HEK293 (cell line): ENCODE measurements at regions not wholly inside any gene's neighbourhood (a gene's known extent, or its start where the extent isn't known, plus 50 kb on each side); places are given as distances from the start of the nearest gene placed in this dataset.

Experiments used
- CTCF ChIA-PET: fragments of 350-600 bp; formaldehyde crosslinking; extraction: SDS; loops from one replicate; lab custom pipeline; 2021; ENCODE audit warnings: antibody characterized with exemption; lab: Yijun Ruan, JAX
- POLR2A ChIA-PET: fragments of 300-600 bp; formaldehyde crosslinking; extraction: SDS; loops from one replicate; lab custom pipeline; 2020; ENCODE audit warnings: antibody characterized with exemption, inconsistent platforms; lab: Yijun Ruan, JAX
- H3K27ac ChIP-seq: fragments of 200-500 bp; sonication (Bioruptor generic); 2 replicates; pipeline ENCODE4 v1.5.1; 2014; ENCODE audit warnings: low read depth, low read length, control low read depth, inconsistent platforms; ENCODE audit errors: extremely low read depth
- H3K36me3 ChIP-seq, 2 experiments: fragments of 200-500 bp in 1 of 2; sonication (Bioruptor generic) in 1 of 2; 1 replicate in 1 of 2; 2 replicates in 1 of 2; pipeline ENCODE4 v1.5.1; 2014 to 2017; ENCODE audit warnings: inconsistent platforms in 2 of 2, low read length in 2 of 2; ENCODE audit not compliant: control insufficient read depth in 2 of 2, insufficient read depth in 1 of 2
- H3K4me1 ChIP-seq: fragments of 200-500 bp; sonication (Bioruptor generic); 2 replicates; pipeline ENCODE4 v1.5.1; 2014; ENCODE audit warnings: mild to moderate bottlenecking, low read length, inconsistent platforms; ENCODE audit not compliant: control insufficient read depth, insufficient read depth
- H3K4me3 ChIP-seq: 2 replicates; pipeline ENCODE4 v1.5.1; 2011; ENCODE audit warnings: low read depth, mild to moderate bottlenecking, control low read depth, low read length, moderate library complexity
- H3K9me3 ChIP-seq: fragments of 200-500 bp; sonication (Bioruptor generic); 2 replicates; pipeline ENCODE4 v1.5.1; 2014; ENCODE audit warnings: low read depth, low read length, inconsistent platforms; ENCODE audit not compliant: control insufficient read depth, insufficient read depth
- EGR2 ChIP-seq: fragments of 450-650 bp; formaldehyde crosslinking; IDR thresholded peaks from 2 replicates; pipeline ENCODE4 v1.5.1; 2016; ENCODE audit warnings: low read depth, missing biosample characterization, missing genetic modification characterization
- HOXC10 ChIP-seq: sonication (generic); formaldehyde crosslinking; IDR thresholded peaks from 2 replicates; pipeline ENCODE4 v1.8.1; 2023; ENCODE audit warnings: mild to moderate bottlenecking, missing genetic modification reagents
- MEIS1 ChIP-seq: sonication (generic); formaldehyde crosslinking; IDR thresholded peaks from 2 replicates; pipeline ENCODE4 v1.8.1; 2022; ENCODE audit warnings: missing genetic modification reagents, mild to moderate bottlenecking, borderline replicate concordance
- OSR2 ChIP-seq: fragments of 450-650 bp; formaldehyde crosslinking; IDR thresholded peaks from 2 replicates; pipeline ENCODE4 v1.5.1; 2016; ENCODE audit warnings: missing biosample characterization, missing genetic modification characterization
- SP2 ChIP-seq: fragments of 450-650 bp; formaldehyde crosslinking; IDR thresholded peaks from 2 replicates; pipeline ENCODE4 v1.5.1; 2016; ENCODE audit warnings: missing biosample characterization, missing genetic modification characterization
- ZFHX2 ChIP-seq: fragments of 450-650 bp; formaldehyde crosslinking; conservative IDR thresholded peaks from 2 replicates; pipeline ENCODE4 v1.5.1; 2016; ENCODE audit warnings: missing biosample characterization, missing genetic modification characterization
- ZNF2 ChIP-seq: fragments of 450-650 bp; formaldehyde crosslinking; IDR thresholded peaks from 2 replicates; pipeline ENCODE4 v1.5.1; 2016; ENCODE audit warnings: missing biosample characterization, missing genetic modification characterization
- ZNF214 ChIP-seq: fragments of 450-650 bp; formaldehyde crosslinking; IDR thresholded peaks from 2 replicates; pipeline ENCODE4 v1.5.1; 2017; ENCODE audit warnings: missing biosample characterization, mild to moderate bottlenecking, missing genetic modification characterization, borderline replicate concordance
- ZNF341 ChIP-seq: fragments of 450-650 bp; formaldehyde crosslinking; IDR thresholded peaks from 2 replicates; pipeline ENCODE4; 2016; ENCODE audit warnings: low read depth, missing biosample characterization, missing genetic modification characterization
- ZNF423 ChIP-seq: fragments of 450-650 bp; formaldehyde crosslinking; IDR thresholded peaks from 2 replicates; pipeline ENCODE4 v1.5.1; 2016; ENCODE audit warnings: missing biosample characterization, missing genetic modification characterization
- ZNF530 ChIP-seq: fragments of 450-650 bp; formaldehyde crosslinking; IDR thresholded peaks from 2 replicates; pipeline ENCODE4 v1.5.1; 2016; ENCODE audit warnings: low read depth, missing biosample characterization, missing genetic modification characterization
- ZNF555 ChIP-seq: fragments of 450-650 bp; formaldehyde crosslinking; conservative IDR thresholded peaks from 2 replicates; pipeline ENCODE4 v1.5.1; 2017; ENCODE audit warnings: missing biosample characterization, mild to moderate bottlenecking, missing genetic modification characterization, inconsistent platforms
- ZNF621 ChIP-seq: fragments of 450-650 bp; formaldehyde crosslinking; IDR thresholded peaks from 2 replicates; pipeline ENCODE4 v1.5.1; 2017; ENCODE audit warnings: missing biosample characterization, missing genetic modification characterization
- ZNF768 ChIP-seq: fragments of 450-650 bp; formaldehyde crosslinking; IDR thresholded peaks from 2 replicates; pipeline ENCODE4 v1.5.1; 2018; ENCODE audit warnings: missing biosample characterization, mild to moderate bottlenecking, missing genetic modification characterization
- ZNF792 ChIP-seq: fragments of 450-650 bp; formaldehyde crosslinking; IDR thresholded peaks from 2 replicates; pipeline ENCODE4 v1.5.1; 2016; ENCODE audit warnings: missing biosample characterization, missing genetic modification characterization
- TF ChIP-seq, protein P1 (sequence below): fragments of 450-650 bp; formaldehyde crosslinking; IDR thresholded peaks from 2 replicates; pipeline ENCODE4 v1.5.1; 2016; ENCODE audit warnings: missing biosample characterization, missing genetic modification characterization
- TF ChIP-seq, protein P2 (sequence below): fragments of 450-650 bp; formaldehyde crosslinking; conservative IDR thresholded peaks from 2 replicates; pipeline ENCODE4 v1.5.1; 2016; ENCODE audit warnings: low read depth, missing biosample characterization, missing genetic modification characterization
- TF ChIP-seq, protein P3 (sequence below): fragments of 450-650 bp; formaldehyde crosslinking; IDR thresholded peaks from 2 replicates; pipeline ENCODE4 v1.5.1; 2017; ENCODE audit warnings: missing biosample characterization, missing genetic modification characterization
- TF ChIP-seq, protein P4 (sequence below): fragments of 450-650 bp; formaldehyde crosslinking; IDR thresholded peaks from 2 replicates; pipeline ENCODE4 v1.5.0; 2017; ENCODE audit warnings: missing biosample characterization, missing genetic modification characterization, borderline replicate concordance
- TF ChIP-seq, protein P5 (sequence below): fragments of 450-650 bp; formaldehyde crosslinking; IDR thresholded peaks from 2 replicates; pipeline ENCODE4 v1.5.1; 2016; ENCODE audit warnings: missing biosample characterization, missing genetic modification characterization
- TF ChIP-seq, protein P6 (sequence below): sonication (generic); formaldehyde crosslinking; IDR thresholded peaks from 2 replicates; pipeline ENCODE4 v1.8.1; 2022; ENCODE audit warnings: mild to moderate bottlenecking, moderate library complexity, missing genetic modification reagents
- TF ChIP-seq, protein P7 (sequence below): fragments of 450-650 bp; IDR thresholded peaks from 2 replicates; pipeline ENCODE4 v1.5.1; 2018; ENCODE audit warnings: missing biosample characterization, missing genetic modification characterization
- TF ChIP-seq, protein P8 (sequence below): fragments of 450-650 bp; formaldehyde crosslinking; IDR thresholded peaks from 2 replicates; pipeline ENCODE4 v1.5.1; 2017; ENCODE audit warnings: missing biosample characterization, mild to moderate bottlenecking, missing genetic modification characterization, moderate library complexity

DNA sequence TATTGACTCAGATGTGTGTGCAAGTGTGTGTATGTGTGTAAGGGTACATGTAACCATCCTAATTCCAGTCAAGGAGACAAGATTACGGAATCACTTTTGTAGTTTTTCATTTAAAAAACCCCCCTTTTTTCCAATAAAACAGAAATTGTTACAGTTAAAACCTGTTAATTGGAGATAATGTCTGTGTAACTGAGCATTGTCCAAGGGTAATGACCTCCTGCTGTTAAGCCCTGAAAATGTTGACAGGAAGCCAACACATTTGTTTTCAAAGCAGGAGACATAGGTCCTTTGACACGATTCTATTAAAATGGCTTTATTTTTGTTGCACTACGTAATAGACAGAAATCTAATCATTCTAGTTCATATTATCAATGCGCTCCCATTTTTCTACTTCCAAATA, 457.3 kb upstream of the ARRDC3 start (continued):
- TF ChIP-seq, protein P1, sequence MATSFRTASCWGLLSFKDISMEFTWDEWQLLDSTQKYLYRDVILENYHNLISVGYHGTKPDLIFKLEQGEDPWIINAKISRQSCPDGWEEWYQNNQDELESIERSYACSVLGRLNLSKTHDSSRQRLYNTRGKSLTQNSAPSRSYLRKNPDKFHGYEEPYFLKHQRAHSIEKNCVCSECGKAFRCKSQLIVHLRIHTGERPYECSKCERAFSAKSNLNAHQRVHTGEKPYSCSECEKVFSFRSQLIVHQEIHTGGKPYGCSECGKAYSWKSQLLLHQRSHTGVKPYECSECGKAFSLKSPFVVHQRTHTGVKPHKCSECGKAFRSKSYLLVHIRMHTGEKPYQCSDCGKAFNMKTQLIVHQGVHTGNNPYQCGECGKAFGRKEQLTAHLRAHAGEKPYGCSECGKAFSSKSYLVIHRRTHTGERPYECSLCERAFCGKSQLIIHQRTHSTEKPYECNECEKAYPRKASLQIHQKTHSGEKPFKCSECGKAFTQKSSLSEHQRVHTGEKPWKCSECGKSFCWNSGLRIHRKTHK: no peak
- no peak for TF ChIP-seq ZNF341 (tag by site-specific recombination)
- TF ChIP-seq, protein P2, sequence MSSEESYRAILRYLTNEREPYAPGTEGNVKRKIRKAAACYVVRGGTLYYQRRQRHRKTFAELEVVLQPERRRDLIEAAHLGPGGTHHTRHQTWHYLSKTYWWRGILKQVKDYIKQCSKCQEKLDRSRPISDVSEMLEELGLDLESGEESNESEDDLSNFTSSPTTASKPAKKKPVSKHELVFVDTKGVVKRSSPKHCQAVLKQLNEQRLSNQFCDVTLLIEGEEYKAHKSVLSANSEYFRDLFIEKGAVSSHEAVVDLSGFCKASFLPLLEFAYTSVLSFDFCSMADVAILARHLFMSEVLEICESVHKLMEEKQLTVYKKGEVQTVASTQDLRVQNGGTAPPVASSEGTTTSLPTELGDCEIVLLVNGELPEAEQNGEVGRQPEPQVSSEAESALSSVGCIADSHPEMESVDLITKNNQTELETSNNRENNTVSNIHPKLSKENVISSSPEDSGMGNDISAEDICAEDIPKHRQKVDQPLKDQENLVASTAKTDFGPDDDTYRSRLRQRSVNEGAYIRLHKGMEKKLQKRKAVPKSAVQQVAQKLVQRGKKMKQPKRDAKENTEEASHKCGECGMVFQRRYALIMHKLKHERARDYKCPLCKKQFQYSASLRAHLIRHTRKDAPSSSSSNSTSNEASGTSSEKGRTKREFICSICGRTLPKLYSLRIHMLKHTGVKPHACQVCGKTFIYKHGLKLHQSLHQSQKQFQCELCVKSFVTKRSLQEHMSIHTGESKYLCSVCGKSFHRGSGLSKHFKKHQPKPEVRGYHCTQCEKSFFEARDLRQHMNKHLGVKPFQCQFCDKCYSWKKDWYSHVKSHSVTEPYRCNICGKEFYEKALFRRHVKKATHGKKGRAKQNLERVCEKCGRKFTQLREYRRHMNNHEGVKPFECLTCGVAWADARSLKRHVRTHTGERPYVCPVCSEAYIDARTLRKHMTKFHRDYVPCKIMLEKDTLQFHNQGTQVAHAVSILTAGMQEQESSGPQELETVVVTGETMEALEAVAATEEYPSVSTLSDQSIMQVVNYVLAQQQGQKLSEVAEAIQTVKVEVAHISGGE: no peak
- TF ChIP-seq OSR2 (tag by site-specific recombination): peak; percentile 17; the same call in 1 of the 2 replicates
- TF ChIP-seq ZNF792 (tag by site-specific recombination): no peak
- TF ChIP-seq ZFHX2 (tag by site-specific recombination): no peak
- no peak for TF ChIP-seq ZNF423
- TF ChIP-seq, protein P3, sequence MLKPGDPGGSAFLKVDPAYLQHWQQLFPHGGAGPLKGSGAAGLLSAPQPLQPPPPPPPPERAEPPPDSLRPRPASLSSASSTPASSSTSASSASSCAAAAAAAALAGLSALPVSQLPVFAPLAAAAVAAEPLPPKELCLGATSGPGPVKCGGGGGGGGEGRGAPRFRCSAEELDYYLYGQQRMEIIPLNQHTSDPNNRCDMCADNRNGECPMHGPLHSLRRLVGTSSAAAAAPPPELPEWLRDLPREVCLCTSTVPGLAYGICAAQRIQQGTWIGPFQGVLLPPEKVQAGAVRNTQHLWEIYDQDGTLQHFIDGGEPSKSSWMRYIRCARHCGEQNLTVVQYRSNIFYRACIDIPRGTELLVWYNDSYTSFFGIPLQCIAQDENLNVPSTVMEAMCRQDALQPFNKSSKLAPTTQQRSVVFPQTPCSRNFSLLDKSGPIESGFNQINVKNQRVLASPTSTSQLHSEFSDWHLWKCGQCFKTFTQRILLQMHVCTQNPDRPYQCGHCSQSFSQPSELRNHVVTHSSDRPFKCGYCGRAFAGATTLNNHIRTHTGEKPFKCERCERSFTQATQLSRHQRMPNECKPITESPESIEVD: peak; percentile 59
- no peak for TF ChIP-seq ZNF768 (tag by site-specific recombination)
- TF ChIP-seq ZNF530: no peak
- TF ChIP-seq, protein P4, sequence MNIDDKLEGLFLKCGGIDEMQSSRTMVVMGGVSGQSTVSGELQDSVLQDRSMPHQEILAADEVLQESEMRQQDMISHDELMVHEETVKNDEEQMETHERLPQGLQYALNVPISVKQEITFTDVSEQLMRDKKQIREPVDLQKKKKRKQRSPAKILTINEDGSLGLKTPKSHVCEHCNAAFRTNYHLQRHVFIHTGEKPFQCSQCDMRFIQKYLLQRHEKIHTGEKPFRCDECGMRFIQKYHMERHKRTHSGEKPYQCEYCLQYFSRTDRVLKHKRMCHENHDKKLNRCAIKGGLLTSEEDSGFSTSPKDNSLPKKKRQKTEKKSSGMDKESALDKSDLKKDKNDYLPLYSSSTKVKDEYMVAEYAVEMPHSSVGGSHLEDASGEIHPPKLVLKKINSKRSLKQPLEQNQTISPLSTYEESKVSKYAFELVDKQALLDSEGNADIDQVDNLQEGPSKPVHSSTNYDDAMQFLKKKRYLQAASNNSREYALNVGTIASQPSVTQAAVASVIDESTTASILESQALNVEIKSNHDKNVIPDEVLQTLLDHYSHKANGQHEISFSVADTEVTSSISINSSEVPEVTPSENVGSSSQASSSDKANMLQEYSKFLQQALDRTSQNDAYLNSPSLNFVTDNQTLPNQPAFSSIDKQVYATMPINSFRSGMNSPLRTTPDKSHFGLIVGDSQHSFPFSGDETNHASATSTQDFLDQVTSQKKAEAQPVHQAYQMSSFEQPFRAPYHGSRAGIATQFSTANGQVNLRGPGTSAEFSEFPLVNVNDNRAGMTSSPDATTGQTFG (tag by site-specific recombination): no peak
- no peak for TF ChIP-seq SP2 (tag by site-specific recombination)
- TF ChIP-seq, protein P5, sequence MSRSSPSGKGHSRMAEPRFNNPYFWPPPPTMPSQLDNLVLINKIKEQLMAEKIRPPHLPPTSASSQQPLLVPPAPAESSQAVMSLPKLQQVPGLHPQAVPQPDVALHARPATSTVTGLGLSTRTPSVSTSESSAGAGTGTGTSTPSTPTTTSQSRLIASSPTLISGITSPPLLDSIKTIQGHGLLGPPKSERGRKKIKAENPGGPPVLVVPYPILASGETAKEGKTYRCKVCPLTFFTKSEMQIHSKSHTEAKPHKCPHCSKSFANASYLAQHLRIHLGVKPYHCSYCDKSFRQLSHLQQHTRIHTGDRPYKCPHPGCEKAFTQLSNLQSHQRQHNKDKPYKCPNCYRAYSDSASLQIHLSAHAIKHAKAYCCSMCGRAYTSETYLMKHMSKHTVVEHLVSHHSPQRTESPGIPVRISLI (tag by site-specific recombination): no peak

DNA sequence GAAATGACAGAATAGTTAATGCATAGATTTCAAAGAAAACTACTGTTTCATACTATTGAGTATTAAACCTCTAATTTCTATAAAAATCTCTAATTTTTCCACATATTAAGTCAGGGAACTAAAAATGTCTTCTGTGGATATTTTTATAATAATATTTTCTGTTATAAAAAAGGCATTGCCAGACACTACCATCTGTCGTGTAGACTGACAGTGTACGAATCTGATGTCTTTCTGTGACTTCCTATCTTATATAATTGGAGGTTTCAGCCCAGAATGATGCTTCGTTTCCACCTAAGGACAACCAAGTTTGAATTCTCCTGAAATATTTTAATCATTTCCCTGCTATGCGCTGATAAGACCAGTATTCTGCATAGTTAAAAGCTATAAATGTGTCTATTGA, 456.6 kb upstream of the ARRDC3 start:
- Histone ChIP-seq H3K27ac (no peak overlapping the region), H3K36me3 (no peaks in the 10 kb centered on the region), H3K4me1 (peaks cover 10% of the 10 kb centered on the region), H3K9me3 (no peaks in the 10 kb centered on the region), H3K4me3 (no peak overlapping the region)
- CTCF ChIA-PET: no interaction called here
- POLR2A ChIA-PET: no interaction called here
- TF ChIP-seq ZNF555 (tag by site-specific recombination) (no peak), ZNF621 (tag by site-specific recombination) (no peak), ZNF214 (tag by site-specific recombination) (no peak), ZNF2 (tag by site-specific recombination) (no peak), HOXC10 (no peak), ZNF341 (tag by site-specific recombination) (no peak), MEIS1 (CRISPR knock-in tag) (no peak), EGR2 (tag by site-specific recombination) (no peak)
- TF ChIP-seq, protein P6, sequence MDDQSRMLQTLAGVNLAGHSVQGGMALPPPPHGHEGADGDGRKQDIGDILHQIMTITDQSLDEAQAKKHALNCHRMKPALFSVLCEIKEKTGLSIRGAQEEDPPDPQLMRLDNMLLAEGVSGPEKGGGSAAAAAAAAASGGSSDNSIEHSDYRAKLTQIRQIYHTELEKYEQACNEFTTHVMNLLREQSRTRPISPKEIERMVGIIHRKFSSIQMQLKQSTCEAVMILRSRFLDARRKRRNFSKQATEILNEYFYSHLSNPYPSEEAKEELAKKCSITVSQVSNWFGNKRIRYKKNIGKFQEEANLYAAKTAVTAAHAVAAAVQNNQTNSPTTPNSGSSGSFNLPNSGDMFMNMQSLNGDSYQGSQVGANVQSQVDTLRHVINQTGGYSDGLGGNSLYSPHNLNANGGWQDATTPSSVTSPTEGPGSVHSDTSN: no peak
- TF ChIP-seq, protein P7, sequence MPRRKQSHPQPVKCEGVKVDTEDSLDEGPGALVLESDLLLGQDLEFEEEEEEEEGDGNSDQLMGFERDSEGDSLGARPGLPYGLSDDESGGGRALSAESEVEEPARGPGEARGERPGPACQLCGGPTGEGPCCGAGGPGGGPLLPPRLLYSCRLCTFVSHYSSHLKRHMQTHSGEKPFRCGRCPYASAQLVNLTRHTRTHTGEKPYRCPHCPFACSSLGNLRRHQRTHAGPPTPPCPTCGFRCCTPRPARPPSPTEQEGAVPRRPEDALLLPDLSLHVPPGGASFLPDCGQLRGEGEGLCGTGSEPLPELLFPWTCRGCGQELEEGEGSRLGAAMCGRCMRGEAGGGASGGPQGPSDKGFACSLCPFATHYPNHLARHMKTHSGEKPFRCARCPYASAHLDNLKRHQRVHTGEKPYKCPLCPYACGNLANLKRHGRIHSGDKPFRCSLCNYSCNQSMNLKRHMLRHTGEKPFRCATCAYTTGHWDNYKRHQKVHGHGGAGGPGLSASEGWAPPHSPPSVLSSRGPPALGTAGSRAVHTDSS (tag by site-specific recombination): no peak
- TF ChIP-seq, protein P8, sequence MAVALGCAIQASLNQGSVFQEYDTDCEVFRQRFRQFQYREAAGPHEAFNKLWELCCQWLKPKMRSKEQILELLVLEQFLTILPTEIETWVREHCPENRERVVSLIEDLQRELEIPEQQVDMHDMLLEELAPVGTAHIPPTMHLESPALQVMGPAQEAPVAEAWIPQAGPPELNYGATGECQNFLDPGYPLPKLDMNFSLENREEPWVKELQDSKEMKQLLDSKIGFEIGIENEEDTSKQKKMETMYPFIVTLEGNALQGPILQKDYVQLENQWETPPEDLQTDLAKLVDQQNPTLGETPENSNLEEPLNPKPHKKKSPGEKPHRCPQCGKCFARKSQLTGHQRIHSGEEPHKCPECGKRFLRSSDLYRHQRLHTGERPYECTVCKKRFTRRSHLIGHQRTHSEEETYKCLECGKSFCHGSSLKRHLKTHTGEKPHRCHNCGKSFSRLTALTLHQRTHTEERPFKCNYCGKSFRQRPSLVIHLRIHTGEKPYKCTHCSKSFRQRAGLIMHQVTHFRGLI (tag by site-specific recombination): no peak
